Stimulated activated CD8-positive, alpha-beta memory T cell treated with anti-CD3 and anti-CD28 coated beads, Interleukin-15, amount 100 ng/mL, for 48 hours (primary cell): ENCODE measurements at regions not wholly inside any gene's neighbourhood (a gene's known extent, or its start where the extent isn't known, plus 50 kb on each side); places are given as distances from the start of the nearest gene placed in this dataset.

Experiments
- DNase-seq, 2 donors: peaks; one replicate each; pipeline ENCODE4 v3.0.0-alpha.2; 2020; ENCODE audit warnings: low read depth in 2 of 2

DNA sequence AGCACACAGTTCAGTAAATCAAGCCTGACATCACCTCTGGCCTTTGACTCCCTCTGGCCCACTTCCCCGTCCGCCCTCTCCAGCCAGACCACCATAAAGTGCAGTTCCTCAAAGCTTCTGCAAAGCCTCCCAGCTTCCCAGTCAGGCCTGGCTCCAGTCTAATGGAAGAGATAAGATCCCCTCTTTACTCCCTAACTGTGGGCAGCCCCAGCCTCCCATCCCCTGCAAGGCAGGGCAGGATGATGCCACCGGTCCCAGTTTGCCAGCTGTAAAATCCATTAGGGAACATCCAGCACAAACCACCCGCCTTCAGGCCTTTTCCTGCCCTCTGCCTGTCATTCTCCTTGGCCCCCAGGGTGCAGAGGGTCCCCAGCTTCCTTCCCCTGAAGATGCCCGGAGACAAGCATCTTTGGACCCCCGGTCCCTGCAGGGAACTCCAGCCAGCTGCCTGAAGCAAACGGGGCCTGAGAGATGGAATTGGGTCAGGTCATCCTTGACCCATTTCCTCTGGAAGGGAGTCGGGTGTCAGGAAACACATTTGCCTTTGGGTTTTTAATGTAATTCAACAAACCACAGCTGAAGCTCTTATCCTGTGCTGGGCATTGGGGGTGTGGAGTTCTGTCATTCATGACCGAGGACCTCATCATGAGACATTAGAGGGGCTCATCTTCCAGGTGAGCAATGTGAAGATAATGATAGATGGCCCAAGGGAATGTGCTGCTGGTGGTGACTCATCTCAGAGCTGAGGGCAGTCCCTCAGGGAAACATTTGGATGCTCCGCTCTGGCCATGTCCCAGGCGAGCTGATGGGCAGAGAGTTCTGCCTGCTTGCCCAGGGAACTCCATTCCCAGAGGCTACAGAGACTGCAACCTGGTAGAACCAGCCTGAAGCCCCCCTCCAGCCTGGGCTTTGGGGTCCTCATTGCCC, 93.8 kb upstream of the CLMN start:
- DNase-seq = no peak

DNA sequence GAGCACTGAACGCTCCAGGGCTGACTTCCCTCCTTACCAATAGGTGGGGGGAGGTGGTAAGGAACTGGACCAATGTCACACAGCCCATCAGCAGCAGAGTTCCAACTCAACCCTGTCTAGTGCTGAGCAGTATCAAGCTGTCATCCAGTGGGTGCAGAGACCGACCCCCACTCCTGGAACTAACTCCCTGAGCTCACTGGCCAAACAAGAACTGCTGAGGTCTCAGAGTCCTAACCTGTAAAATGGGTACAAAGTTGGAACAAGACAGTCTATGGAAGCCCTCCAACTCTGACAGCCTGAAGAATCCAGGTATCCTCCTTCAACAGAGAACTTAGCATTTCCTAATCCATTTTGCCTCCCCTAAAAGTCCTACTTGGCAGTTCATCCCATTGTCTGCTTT, 91.1 kb upstream of the CLMN start:
- DNase-seq = no peak

DNA sequence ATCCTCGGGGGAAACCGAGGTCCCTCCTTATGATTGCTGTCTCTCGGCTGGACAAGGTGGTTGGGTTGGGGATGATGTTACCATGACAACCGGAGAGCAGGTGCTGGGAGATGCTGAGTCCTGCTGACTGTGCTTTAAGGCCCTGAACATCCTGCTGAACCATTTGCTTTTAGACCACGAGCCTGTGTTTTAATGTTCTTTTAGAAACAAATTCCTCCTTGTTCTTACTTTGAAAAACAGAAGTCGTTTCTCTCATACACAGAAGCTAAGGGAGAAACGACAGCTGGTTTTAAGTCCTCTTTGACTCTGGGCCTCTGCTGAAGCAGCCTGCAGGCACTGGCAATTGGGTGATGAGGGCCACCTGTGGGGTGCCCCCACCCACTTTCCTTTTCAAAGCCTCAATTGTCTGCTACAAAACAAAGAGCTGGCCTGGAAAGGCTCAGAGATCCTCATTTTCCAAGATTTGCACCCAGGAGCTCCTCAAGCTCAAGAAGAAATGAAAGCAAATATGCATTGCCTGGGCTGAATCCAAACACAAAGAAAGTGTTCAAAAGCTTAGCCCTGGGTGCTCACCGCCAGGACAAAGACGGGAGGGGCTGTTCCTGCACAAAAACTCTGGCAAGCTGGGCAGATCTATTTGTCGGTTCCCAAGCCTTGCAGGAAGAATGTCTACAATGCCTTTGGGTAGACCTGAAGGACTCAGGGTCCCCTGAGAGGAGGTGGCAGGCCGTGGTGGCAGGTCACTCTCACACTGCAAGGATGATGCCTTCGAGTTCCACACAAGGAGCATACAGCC, 90.0 kb upstream of the CLMN start:
- no peak for DNase-seq

DNA sequence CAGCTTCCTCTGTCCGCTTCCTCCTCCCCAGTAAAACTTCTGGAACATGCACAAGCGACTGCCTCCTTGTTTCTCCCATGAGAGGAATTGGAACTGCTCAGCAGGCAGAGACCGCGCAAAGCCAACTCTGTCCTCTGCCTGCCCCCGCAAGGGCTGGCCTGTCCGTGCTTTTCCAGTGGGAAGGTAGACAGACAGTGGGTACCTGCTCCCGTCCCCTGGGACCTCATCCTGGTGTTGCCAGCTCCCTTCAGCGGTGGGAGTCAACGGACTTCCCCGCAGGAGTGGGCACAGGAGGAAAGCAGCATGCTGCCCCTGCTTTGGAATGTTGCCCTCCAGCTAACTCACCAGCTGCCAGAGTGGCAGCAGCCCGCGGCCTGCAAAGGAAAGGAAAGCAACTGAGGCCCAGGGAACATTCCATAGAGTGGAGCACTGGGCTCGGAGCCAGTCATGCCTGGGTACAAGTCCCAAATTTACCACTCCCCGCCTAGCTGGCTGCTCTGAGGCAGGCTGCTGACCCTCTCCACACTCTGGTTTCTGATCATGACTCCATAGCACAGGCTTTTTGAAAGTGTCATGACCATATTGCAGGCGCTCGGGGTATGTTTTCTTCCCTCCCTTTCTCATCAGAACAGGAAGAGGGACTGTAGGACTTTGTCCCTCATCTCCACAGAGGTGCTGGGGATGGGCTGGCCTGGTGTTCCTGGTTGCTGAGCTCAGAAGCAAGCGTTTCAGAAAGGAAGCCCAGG, 89.2 kb upstream of the CLMN start:
- DNase-seq = no peak

DNA sequence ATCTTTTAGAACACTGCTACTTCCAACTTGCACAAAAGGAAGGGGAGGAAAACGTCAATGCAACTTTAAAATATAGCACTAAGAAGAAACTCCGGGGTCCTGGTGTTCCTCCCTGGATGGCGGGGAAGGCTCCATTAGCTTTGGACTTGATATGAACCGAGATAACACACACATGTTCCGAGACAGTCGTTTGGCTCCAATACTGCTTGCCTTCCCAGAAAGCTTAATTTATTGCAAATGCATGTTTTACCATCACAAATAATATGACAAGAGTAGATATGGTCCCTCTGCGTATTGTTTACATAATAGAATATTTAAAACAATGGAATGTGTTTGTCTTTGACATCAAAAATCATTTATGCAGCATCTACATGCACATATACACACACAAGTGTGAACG, 87.6 kb upstream of the CLMN start:
- DNase-seq = no peak

DNA sequence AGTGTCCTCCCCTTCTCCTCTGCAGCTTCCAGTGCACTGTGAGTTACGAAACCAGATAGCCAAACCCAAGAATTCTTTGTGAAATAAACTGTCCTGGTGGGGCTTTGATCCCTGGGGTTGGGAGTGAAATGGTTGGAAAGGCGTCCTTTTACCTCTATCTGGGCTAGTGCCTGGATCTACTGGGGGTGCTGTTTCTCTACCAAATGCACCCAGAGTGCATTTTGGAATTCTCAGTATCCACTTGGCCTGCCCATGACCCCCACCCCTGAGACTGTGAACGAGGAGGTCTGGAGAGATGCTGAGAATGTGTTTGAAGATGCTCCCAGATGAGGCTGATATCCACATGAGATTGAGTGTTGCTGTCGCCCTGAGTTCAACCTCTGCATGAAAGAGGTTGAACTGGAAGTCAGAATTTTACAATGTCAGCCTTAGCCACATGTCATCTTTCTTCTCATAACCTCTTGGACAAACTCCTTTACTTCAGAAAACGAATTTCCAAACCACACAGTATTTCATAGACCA, 87.1 kb upstream of the CLMN start:
- no peak for DNase-seq

DNA sequence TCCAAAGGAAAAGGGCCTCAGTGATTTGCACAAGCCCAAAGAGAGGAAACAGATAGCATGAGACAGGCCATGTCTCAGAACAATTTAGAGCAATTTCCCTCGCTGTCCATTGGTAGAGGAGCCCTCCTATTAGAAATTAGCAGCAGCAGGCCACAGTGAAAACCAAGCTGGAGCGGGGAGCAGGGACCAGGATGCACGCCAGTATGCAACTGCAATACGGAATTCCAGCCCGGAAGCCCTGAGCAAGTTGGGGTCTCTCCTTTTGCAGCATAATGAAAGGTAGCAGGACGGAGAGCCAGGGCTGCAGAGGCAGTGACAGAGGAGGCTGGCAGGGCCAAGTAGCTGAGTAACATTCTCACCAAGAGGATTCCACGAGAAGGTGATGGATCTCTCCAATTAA, 84.9 kb upstream of the CLMN start:
- DNase-seq = no peak

DNA sequence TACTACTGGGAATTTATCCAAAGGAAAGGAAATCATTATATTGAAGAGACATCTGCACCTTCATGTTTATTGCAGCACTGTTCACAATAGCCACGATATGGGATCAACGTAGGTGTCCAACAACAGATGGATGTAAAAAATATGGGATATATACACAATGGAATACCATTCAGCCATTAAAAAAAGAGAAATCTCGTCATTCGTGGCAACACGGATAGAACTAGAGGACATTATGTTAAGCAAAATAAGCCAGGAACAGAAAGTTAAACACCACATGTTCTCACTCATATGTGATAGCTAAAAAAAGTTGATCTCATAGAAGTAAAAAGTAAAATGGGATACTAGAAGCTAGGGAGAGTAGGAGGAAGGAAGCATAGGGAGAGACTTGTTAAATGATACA, 82.9 kb upstream of the CLMN start:
- DNase-seq = no peak

DNA sequence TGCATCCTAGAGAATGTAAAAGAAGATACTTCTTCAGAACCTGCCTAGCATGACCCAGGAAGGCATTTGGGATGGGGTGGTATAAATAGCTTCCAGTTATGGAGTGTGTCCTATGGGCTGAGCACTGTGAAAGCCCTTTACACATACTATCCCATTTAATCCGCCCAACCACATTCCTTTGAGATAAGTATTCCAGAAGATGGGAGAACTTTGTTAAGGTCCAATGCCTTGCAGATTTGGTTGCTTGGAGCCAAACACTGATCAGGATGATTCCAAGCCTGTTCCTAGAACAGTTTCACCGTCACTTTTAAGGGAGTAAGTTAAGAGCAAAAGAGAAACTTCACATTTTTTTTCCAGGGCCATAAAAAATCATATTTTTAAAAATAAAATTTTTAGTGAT, 82.5 kb upstream of the CLMN start:
- no peak for DNase-seq

DNA sequence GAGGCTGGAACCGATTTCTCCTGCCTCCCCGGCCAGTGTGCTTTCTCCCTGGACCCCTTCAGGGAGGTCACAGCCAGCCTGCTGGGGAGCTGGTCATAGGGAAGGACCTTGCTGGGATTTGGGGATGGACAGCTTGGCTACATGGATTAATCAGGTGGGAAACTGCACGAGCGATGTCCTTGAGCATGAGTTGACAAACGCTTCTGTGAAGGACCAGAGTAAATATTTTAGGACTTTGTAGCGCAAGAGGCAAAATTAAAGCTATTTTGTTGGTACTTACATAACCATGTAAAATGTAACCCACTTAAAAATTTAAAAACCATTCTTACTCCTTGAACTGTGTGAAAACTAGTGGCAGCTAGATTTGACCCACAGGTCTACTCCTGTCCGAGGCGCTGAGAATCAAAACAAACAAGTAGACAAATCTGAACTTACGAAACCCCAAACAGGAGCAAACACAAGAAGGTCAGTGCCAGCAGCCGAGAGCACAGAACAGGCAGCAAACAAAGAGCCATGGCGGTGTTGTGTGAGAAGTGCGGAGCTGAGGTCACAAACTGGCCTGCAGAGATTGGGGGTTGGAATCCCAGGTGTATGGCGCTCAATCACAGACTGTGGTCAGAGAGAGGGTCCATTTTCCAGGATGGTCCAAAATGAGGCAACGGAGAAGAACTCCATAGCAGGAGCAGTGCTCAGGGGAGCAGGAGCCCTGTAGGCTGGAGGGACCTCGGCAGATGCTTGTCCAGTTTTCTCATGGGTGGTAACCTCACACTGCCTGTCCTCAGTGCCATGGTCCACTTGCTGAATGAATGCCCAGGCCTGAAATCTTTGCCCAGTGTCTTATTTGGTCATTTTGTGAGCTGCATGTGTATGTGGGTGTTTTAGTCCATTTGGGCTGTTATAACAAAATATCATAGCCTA, 79.2 kb upstream of the CLMN start:
- DNase-seq = no peak

DNA sequence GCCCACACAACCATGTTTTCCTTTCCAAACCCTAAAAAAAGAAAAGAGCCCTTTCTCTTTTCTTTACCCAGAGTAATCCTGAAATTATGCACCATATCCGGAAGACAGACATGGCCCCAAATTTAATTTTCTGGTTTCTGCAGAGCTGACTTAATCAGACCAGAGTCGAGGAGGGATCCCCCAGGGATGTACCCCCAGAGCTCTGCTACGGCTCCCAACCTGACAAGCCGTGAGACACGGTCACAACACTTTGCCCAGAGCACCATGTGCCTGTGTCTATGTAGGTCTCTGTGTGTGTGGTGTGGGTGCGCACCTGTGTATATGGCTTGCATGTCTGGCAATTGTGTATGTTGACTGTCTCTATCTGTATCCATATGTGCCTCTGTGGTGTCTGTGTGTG, 77.6 kb upstream of the CLMN start:
- DNase-seq = no peak

DNA sequence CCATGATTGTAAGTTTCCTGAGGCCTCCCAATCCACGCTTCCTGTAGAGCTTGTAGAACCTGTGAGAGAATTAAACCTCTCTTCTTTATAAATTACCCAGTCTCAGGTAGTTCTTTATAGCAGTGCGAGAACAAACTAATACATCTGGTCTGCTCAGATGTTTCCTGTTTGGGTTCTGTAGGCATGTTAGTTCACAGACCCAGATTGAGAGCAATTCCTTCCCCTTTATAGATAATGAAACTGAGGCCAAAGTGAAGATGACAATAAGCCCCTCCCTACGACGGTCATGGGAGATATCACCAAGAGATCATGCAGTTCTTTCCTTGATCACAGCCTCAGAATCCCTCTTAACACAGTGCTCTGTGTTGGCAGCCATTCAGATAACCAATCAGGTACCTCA, 76.5 kb upstream of the CLMN start:
- DNase-seq = no peak

DNA sequence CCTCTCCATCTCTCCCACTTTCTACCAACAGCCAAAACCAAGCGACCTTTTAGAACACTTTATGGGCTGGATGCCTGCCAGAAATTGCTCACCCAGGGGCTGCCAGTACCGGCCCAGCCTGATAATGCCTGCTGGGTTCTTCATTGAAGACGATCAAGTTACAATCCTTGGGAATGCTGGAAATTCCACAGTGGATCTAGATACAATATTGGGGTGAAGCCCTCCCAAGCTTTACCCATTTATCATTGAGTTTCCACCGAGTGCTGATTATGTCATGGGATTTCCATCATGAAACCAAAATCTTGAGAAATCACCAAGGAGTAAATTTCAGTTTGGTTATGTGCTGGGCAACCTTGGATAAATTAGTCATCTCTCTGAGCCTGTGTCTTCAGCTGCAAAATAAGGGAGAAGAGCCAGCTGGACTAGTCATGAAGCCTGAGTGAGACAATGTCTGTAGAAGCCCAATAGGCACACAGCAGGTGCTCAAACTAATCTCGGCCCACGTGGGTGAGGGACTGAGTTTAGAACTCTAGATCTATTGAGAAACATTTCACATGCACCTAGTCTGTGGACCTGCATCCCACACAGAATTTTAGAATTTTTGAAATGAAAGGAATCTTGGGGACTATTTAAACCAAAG, 75.5 kb upstream of the CLMN start:
- DNase-seq = no peak

DNA sequence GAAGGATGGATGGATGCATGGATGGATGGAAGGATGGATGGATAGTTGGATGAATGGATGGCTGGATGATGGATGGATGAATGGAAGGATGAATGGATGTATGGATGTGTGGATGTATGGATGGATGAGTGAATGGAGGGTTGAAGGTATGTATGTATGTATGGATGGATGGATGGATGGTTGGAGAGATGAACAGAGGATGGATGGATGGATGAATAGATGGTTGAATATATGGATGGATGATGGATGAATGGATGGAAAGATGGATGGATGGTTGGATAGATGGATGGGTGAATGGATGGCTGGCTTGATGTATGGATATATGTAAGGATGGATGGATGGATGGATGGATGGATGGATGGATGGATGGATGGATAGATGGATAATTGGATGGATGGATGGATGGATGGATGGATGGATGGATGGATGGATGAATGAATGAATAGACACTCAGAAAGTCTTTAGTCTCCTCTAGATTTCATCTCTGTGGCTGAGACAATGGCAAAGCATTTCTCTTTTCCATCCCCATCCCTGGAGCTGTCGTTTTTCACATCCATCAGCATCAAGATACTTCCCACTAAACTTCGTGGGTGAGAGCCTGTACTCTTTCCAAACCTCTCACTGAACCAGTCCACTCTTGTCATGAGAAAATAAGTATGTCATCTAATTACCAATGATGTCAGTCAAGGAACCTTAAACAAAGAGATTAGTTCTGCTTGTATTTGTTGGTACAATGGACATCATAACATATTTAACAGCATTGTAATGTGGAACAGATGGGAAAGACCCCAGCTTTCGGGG, 74.8 kb upstream of the CLMN start:
- DNase-seq = no peak

DNA sequence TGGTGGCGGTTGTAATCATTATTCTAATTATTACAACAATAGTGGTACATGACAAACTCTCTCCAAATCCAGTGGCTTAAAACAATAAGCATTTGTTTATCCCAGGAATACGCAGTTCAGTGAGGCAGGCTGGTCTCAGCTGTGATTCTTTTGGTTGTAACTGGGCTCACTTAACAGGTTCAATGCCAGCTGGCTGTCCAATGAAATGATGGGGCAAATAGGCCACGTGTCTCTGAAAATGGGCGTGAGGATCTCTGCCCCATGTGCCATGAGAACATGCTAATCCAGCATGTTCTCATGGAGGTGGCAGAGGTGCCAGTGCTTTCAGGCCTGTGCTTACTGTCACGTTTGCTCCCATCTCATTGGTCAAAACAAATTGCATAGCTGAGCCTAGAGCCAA, 73.1 kb upstream of the CLMN start:
- DNase-seq = no peak

DNA sequence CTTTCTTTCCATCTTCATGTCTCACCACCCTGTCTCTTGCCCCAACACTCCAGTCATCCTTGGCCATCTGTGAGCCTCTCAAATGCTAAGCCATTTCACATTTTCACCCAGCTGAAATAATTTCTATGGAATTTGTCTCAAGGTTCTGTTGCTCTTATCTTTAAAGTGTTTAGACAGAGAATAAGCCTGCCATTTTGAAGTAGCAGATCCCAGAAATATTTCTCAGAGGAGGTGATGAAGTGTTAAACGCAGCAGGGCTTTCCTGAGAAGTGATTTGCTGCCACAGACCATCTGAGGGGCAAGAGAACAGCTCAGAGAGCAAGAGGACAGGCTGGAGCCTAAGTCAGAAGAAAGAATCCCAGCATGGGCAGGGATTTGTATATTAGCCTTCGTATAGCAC, 71.6 kb upstream of the CLMN start:
- no peak for DNase-seq

DNA sequence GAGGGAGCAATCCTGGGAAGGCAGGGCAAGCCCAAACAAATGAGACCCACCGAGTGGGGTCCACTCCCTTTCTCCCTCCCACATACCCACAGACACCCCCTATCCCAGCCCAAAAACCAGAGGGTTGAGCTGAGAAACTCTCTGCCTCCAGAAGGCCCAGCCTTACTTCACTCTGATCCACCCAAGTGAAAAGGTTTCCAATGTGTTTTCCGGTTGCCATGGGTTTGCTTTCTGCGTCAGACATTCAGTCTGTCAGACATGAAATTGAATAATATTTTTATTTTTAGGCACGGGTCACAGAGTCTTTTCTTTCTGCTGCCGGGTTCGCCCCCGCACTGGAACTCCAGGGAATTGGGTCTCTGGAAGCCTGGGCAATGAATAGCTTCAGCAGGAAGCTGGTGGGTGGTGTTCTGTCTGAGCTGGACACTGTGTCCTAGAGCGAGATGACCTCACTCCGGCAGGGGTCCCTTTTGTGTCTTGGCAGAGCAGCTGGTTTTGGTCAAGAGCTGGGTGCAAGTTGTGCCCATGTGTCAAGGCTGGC, 69.8 kb upstream of the CLMN start:
- no peak for DNase-seq

DNA sequence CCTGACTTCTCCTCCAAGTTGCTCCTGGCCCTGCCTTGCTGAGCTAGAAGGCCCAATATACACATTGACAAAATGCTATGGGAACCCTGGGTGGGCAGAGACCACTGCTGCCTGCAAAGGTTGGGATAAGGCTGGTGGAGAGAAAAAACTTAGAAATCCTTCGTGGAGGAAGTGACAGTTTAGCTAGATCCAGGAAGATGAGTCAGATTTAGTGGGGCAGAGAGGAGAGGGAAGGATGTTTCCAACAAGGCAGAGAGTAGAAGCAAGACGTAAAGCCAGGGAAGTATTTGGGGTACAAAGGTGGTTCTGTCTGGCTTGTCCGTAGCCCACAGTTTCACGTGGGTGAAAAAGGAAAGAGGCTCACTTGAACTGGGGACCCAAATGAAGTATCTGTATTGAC, 69.0 kb upstream of the CLMN start:
- no peak for DNase-seq

DNA sequence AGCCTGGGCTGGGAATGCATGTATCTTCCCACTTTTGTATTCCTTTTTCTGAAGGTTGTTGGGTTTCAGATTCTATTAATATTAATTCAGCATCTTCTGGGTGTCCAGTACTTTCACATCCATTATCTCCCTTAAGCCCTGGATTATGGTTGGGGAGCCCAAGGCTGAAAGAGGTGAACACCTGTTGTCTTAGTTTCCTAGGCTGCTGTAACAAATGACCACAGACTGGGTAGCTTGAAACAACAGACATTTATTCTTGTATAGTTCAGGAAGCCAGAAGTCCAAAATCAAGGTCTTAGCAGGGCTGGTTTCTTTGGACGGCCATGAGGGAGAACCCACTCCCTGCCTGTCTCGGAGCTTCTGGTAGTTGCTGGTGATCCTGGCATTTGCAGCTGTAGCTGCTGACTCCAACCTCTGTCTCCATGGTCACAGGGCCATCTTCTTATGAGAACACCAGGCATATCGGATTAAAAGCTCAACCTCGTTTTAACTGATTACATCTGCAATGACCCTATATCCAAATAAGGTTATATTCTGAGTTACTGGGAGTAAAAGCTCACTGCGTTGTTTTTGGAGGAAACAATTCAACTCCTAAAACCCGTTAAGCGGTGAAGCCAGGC, 68.2 kb upstream of the CLMN start:
- DNase-seq = no peak
